ENCODE measurements at regions not wholly inside any gene's neighbourhood (a gene's known extent, or its start where the extent isn't known, plus 50 kb on each side); places are given as distances from the start of the nearest gene placed in this dataset.
A peak's percentile ranks its signal among the peaks of the same experiment; 100 is the strongest.

DNA sequence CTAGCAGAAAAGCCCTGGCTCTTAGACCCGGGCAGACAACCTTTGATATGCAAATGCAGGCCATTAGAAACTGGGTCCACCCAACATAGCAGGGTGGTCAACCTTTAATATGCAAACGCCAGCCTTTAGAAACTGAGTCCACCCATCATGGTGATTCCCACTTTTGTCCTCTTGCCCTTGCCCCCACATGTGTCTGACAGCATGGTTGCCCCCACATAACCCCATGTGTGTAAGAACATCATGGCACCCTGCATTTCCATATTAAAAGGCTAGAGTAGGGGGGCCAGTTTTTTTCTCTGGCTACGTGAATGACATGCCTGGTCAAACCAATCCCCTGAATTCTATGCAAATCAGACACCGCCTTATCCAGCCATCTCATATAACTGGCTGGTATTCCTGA lies 273.2 kb upstream of the PRDM9 start:
- no peak overlapping the region for H4K8ac ChIP-seq (replicated peaks; ENCODE audit: insufficient read length, low read depth, low read length)
- H4K5ac ChIP-seq (ENCODE audit: insufficient read length, low read depth, low read length): no peak overlapping the region
- no peak overlapping the region for H2BK5ac ChIP-seq (ENCODE audit: insufficient read length, low read length)
- no peaks in the 10 kb centered on the region for H3K9me3 ChIP-seq (ENCODE audit: control insufficient read depth, low read depth, low read length)
- Mint-ChIP-seq H3K4me3 (peak overlapping the region in 1 of 2 experiments; percentile 6; a peak in 1 of 5 replicates), H3K4me1 (peaks cover 43 to 59% of the 10 kb centered on the region in 2 experiments), H3K27ac (peak overlapping the region; percentile 67 to 77 (median 74); a peak in 6 of 7 replicates), H3K9me3 (peaks cover 0 to 3% of the 10 kb centered on the region in 2 experiments; a peak in 1 of 5 replicates), H3K27me3 (ENCODE audit: low read depth) (no peaks in the 10 kb centered on the region), H3K36me3 (ENCODE audit: insufficient read depth in 1 of 3, low read depth in 3 of 3) (peaks cover 0 to 5% (median 4%) of the 10 kb centered on the region in 3 experiments; a peak in 3 of 7 replicates)
- TF ChIP-seq, protein P1, sequence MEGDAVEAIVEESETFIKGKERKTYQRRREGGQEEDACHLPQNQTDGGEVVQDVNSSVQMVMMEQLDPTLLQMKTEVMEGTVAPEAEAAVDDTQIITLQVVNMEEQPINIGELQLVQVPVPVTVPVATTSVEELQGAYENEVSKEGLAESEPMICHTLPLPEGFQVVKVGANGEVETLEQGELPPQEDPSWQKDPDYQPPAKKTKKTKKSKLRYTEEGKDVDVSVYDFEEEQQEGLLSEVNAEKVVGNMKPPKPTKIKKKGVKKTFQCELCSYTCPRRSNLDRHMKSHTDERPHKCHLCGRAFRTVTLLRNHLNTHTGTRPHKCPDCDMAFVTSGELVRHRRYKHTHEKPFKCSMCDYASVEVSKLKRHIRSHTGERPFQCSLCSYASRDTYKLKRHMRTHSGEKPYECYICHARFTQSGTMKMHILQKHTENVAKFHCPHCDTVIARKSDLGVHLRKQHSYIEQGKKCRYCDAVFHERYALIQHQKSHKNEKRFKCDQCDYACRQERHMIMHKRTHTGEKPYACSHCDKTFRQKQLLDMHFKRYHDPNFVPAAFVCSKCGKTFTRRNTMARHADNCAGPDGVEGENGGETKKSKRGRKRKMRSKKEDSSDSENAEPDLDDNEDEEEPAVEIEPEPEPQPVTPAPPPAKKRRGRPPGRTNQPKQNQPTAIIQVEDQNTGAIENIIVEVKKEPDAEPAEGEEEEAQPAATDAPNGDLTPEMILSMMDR (conservative IDR thresholded peaks at IDR 0.05): no peak
- no peak overlapping the region for H3K18ac ChIP-seq (ENCODE audit: insufficient read length, low read depth, low read length)
- H3K79me2 ChIP-seq (ENCODE audit: insufficient read depth, low read length): no peaks in the 10 kb centered on the region
- H2AK5ac ChIP-seq (ENCODE audit: insufficient read length, low read length): no peak overlapping the region
- no peak overlapping the region for H3K23ac ChIP-seq (ENCODE audit: insufficient read length, low read depth, low read length)
- peak; percentile 83 for DNase-seq
- WGBS (ENCODE audit: extremely low coverage, insufficient read length, low lambda C conversion rate): no CpG with 5 or more reads among the region's 4 CpGs
- H3T11ph ChIP-seq (ENCODE audit: low read length): no peak overlapping the region
- H3K27ac ChIP-seq (ENCODE audit: insufficient read length, low read depth, low read length): peak overlapping the region; percentile 72
- H2AFZ ChIP-seq (ENCODE audit: low read length): no peak overlapping the region
- H2BK15ac ChIP-seq (ENCODE audit: low read depth, low read length): no peak overlapping the region
- no peaks in the 10 kb centered on the region for H4K20me1 ChIP-seq (ENCODE audit: control insufficient read depth, insufficient read depth, insufficient read length)
- peak overlapping the region; percentile 22 for H3K4me2 ChIP-seq (ENCODE audit: insufficient read depth, insufficient read length, low read length)
- no peak overlapping the region for H3K56ac ChIP-seq (ENCODE audit: insufficient read length, low read depth, low read length)
- peaks cover 5% of the 10 kb centered on the region; the same call in 1 of the 2 replicates for H3K4me1 ChIP-seq (ENCODE audit: insufficient read depth, low read length)
- H2BK120ac ChIP-seq (ENCODE audit: low read depth, low read length, poor library complexity, severe bottlenecking): no peak overlapping the region
- H2BK12ac ChIP-seq (ENCODE audit: insufficient read length, low read depth, low read length): no peak overlapping the region
- no peak overlapping the region for H4K91ac ChIP-seq (ENCODE audit: insufficient read length, low read depth, low read length)
- H2BK20ac ChIP-seq (ENCODE audit: low read depth, low read length, poor library complexity, severe bottlenecking): no peak overlapping the region
- H3K23me2 ChIP-seq (ENCODE audit: insufficient read length, low read depth, low read length, poor library complexity, severe bottlenecking): no peaks in the 10 kb centered on the region
- H3K9ac ChIP-seq (ENCODE audit: extremely low read depth, insufficient read length, low read length): no peak overlapping the region
- H3K27me3 ChIP-seq (ENCODE audit: insufficient read depth, low read length): no peaks in the 10 kb centered on the region
- no peaks in the 10 kb centered on the region for H3K79me1 ChIP-seq (ENCODE audit: insufficient read depth, low read depth, low read length, poor library complexity, severe bottlenecking)
- H3K4ac ChIP-seq (ENCODE audit: low read depth, low read length): no peak overlapping the region
- H3K14ac ChIP-seq (ENCODE audit: insufficient read depth, low read length): no peak overlapping the region

All from H9 (cell line).